HG03571 (cell line): ENCODE measurements at regions not wholly inside any gene's neighbourhood (a gene's known extent, or its start where the extent isn't known, plus 50 kb on each side); places are given as distances from the start of the nearest gene placed in this dataset.

ENCODE experiments used
- ATAC-seq: cut with Tn5 transposase; IDR thresholded peaks from one replicate; pipeline ENCODE4 v1.9.1; 2021; ENCODE audit not compliant: unreplicated experiment

DNA sequence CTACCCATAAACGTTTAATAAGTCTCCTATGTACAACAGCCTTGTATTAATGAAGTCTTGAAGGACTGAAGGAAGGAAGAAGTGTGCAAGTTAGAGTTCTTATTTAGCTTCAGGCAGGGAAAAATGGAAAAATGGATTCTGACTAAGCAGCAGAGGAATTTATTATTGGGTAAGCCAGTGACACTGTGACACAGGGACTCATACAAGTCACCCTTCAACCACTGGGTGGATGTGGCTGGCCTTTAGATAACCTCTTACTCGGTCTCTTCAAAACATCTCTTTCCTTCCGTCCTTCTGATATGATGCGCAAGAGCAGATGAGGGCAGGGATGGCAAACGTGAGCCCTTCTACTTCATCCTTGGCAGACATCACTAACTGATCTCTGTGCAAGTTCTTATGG is 145.6 kb downstream of the DHX35 start:
- no peak for ATAC-seq

DNA sequence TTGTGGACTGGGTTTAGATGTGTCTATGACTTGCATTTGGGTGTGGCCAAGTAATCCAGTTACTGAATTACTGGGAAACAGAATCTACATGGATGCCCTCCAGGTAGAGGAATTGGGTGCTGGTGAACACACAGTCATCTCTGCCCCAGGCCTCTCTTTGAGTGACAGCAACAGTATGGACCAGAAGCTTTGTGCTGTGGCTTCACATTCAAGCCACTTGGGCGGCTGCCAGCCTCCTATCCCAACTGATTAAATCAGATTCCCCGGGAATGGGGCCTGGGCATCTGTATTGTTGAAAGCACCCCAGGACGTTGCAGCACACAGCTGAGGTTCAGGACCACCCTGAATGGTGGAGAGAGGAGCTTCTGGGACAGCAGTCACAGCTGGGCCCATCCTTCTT is 144.6 kb downstream of the DHX35 start:
- no peak for ATAC-seq

DNA sequence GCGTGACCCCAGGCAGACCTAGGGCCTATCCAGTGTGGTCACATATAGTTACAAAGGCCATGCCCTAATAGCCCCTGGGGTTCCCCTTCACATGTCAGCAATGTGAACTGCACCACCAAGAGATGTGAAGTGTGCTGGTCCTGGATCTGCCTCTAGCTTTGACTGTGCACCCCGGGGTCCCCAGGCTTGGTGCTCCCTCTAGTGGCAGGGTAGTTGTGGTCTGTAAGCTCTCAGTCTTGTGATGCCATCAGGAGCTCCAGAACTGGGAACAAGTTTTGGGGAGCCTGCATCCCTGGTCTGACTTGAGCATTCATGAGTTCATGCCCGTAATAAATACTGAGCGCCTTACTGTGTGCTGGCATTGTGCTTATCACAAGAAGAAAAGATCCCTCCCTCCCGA is 143.4 kb downstream of the DHX35 start:
- ATAC-seq = no peak

DNA sequence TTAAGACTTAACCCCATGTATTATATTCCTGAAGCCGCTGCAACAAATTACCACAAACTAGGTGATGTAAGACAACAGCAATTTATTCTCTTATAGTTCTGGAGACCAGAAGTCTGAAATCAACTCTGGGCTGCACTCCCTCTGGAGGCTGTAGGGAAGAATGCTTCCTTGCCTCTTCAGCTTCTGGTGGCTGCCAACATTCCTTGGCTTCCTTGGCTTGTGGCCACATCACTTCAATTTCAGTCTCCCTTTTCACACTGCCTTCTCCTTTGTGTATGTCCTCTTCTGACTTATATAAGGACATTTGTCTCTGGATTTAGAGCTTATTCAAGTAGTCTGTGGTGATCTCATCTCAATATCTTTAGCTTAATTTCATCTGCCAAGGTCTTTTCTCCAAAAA is 141.6 kb downstream of the DHX35 start:
- ATAC-seq = no peak

DNA sequence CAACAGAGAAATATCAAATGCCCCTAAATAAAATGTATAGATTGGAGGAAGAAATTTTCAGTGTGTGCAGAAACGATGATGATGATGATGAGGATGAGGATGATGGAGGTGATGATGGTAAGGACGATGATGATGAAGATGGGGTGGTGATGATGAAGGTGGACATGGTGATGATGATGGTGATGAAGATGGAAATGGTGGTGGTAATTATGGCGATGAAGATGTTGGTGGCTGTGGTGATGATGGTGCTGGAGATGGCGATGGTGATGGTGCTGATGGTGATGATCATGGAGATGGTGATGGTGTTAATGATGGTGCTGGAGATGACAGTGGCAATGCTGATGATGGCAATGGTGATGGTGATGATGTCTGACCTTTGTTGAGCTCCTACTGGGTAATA is 141.2 kb downstream of the DHX35 start:
- ATAC-seq = no peak

DNA sequence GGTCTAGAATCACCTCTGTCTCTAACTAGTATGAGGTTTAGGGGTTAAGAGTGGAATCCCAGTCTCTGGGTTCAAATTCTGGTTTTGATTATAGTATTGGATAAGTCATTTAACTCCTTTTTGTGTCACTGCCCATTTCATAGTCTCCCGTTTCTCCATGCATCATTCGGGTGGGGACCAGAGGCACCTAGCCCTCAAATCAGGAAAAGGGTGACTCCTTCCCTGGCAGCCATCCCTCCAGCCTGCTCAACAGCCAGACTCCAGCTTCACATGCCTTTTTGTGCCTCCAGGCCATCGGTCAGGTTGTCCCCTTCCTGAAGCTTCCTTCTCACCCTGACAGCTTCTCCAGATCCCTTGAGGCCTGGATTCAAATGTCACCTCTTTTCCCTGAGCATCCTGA is 139.8 kb downstream of the DHX35 start:
- ATAC-seq = no peak

DNA sequence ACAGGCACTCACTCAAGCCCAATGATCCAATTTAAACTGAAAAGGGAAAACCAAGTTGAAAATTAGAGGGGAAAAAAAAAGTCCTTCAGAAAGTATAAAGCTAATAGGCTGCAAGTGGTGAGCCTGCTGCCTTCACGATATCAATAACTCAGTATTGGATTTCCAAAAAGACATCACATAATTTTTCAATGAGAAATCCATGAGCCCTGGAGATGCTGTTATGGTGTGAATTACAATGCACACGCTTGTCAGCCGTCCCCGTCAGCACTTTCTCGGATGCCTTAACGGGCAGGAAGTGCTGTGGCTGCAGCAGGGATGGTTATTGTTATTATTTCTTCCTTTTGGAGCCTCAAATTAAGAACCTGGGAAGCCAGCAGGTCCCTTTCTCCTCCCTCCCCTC is 138.5 kb downstream of the DHX35 start:
- ATAC-seq = no peak

DNA sequence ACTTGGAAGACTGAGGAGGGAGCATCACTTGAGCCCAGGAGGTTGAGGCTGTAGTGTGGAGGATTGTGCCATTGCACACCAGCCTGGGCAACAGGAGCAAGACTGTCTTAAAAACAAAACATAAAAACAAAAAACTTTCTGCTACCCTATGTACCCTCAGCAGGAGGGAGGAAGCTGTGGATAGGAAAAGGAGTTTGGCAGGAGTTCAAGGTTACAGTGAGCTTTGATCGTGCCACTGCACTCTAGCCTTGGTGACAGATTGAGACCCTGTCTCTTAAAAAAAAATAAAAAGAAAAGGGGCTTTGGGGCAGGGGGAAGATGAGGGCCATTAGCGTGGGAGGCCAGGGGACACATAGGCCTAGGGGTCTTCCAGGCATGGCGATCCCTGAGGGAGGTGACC is 135.7 kb downstream of the DHX35 start:
- ATAC-seq = no peak

DNA sequence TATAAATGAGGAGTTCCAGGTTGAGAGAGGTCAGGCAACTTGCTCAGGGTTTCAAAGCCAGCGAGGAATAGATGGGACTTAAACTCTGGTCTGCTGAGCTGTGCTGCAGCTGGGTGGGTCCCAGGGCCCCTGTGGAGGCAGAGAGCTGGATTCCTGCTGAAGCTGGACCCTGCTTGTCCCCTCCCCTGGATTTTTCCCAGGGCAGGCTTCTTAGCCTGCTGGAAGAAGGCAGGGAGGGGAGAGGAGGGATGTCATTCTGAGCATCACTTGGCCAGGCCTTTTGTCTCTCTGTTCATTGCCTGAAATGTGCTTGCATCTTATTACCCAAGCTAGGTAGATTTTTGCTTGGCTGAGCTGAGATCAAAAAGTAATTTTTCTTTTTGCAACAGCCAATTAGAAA is 133.7 kb downstream of the DHX35 start:
- no peak for ATAC-seq

DNA sequence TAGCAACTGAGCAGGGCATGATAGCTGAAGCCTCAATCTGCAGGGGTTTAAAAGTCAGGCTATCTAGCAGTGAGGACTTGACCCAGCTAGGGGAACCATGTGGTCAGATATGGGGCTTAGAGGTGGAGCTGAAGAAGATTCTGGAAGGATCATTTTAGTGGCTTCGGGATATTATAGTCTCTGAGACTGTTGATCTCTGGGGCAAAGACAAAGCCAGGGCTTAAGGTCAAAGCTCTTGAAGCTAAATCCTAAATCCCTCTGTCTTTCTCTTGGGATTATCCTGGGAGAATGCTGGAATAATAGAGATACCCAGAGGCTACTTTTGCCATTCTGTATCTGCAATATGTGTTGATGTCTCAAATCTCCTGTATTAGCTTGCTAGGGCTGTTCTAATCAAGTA is 132.2 kb downstream of the DHX35 start:
- no peak for ATAC-seq

DNA sequence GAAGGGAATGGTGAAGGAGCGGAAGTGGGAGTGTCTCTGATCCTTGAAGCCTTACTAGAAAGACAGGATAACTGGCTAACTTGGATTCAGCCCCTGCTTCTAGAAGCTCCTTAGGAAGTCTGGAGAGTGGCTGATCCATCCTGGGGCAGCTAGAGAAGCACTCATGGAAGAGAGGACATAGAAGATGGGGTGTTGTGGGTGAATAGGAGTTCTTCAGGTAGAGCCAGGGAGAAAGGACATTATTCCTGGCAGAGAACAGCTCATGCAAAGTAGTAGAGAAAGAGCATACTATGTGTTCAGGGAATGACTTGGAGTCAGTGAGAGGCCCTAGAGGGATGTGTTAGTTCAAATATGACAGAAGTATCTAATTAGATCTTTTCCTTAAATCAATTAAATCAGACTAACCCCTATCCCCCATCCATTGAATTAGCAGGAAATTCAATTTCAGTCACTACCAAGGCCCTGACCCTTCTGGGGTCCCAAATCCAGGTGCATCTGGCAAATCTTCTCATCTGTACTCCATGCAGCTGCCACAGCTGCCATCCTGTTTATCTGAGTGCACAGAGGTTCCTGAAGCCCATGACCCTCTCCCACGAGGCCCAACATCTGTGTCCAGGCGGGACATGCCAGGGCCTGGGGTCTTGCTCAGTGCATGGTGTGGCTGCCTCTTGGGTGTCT is 130.7 kb downstream of the DHX35 start:
- no peak for ATAC-seq

DNA sequence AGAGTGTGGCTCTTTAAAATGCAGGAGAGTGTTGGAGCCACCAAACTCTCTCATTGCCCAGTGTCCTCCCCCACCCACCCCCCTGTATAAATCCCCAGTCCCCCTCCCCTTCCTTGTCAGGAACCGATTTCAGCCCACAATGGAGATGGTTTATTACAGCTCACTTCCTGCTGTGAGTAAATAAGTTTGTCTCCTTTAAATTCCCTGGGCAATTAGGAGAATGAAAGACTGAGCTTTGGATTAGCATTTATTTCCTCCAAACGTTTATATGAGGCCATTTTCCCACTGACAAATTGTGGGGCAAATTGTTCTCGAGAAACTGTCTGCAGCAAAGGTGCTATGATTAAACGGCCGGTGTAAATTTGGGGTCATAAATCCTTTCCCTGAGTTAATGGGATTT is 128.8 kb downstream of the DHX35 start:
- no peak for ATAC-seq

DNA sequence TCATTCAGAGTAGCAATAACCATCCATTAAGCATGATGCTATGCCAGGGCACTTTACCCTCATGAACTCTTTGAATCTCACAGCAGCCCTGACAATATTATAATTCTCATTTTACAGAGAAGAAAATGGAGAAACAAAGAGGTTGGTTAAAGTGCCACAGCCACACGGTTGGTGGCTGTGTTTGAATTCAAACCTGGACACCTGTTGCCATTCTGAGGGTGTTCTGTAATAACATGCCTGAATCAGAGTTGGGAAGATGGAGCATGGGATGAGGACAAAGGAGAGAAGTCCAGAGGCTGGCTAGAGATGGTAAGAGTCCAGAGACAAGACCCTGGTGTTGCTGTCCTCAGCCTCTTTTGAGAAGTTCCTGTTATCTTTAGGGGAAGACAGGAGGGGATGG is 127.7 kb downstream of the DHX35 start:
- ATAC-seq = no peak
